Nephron progenitor cell (in vitro differentiated cells): ENCODE measurements at regions not wholly inside any gene's neighbourhood (a gene's known extent, or its start where the extent isn't known, plus 50 kb on each side); places are given as distances from the start of the nearest gene placed in this dataset.

Experiments used
- DNase-seq: peaks from one replicate; pipeline ENCODE4 v3.0.0; 2021
- H3K27ac Mint-ChIP-seq: 2 replicates; pipeline ENCODE4 v1.8.0; 2021; ENCODE audit warnings: mild to moderate bottlenecking, moderate library complexity, mixed read lengths
- H3K27me3 Mint-ChIP-seq: 2 replicates; pipeline ENCODE4 v1.8.0; 2021; ENCODE audit warnings: mild to moderate bottlenecking, low read depth, mixed read lengths; ENCODE audit not compliant: poor library complexity
- H3K36me3 Mint-ChIP-seq: 2 replicates; pipeline ENCODE4 v1.8.0; 2021; ENCODE audit warnings: low read depth, mixed read lengths
- H3K4me1 Mint-ChIP-seq: 2 replicates; pipeline ENCODE4 v1.8.0; 2021; ENCODE audit warnings: mixed read lengths
- H3K4me3 Mint-ChIP-seq: 2 replicates; pipeline ENCODE4 v1.8.0; 2021; ENCODE audit warnings: mild to moderate bottlenecking, moderate library complexity, mixed read lengths
- H3K9me3 Mint-ChIP-seq: 2 replicates; pipeline ENCODE4 v1.8.0; 2021; ENCODE audit warnings: mild to moderate bottlenecking, moderate library complexity, mixed read lengths
- TF ChIP-seq, protein P1 (sequence below): fragments of 200-600 bp; sonication (generic); IDR thresholded peaks from 2 replicates; pipeline ENCODE4 v1.5.0; 2021; ENCODE audit warnings: antibody characterized with exemption

DNA sequence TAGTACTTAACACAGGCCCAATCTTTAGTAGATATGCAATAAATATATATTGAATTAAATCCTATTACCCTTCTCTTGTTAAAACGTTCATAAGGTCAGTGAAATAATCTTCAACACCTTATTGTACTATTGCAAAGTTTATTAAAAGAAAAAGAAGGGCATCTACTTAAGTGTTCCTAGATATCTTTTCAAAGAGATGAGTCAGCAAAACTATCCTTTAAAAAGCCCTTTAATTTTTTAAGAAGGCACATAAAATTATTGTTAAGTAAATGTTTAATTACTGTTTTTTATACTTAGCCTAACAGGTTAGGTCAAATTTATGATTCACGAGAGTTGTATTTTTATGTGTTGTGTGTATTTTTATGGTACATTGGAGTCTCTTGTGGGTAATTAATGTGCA lies 77.3 kb upstream of the PPP1R2C start:
- Mint-ChIP-seq H3K27ac (no peak overlapping the region), H3K4me3 (no peak overlapping the region), H3K27me3 (peaks cover 3% of the 10 kb centered on the region), H3K9me3 (no peaks in the 10 kb centered on the region), H3K4me1 (peaks cover 9% of the 10 kb centered on the region), H3K36me3 (no peaks in the 10 kb centered on the region)
- DNase-seq, result no peak
- TF ChIP-seq, protein P1, sequence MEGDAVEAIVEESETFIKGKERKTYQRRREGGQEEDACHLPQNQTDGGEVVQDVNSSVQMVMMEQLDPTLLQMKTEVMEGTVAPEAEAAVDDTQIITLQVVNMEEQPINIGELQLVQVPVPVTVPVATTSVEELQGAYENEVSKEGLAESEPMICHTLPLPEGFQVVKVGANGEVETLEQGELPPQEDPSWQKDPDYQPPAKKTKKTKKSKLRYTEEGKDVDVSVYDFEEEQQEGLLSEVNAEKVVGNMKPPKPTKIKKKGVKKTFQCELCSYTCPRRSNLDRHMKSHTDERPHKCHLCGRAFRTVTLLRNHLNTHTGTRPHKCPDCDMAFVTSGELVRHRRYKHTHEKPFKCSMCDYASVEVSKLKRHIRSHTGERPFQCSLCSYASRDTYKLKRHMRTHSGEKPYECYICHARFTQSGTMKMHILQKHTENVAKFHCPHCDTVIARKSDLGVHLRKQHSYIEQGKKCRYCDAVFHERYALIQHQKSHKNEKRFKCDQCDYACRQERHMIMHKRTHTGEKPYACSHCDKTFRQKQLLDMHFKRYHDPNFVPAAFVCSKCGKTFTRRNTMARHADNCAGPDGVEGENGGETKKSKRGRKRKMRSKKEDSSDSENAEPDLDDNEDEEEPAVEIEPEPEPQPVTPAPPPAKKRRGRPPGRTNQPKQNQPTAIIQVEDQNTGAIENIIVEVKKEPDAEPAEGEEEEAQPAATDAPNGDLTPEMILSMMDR, result no peak

DNA sequence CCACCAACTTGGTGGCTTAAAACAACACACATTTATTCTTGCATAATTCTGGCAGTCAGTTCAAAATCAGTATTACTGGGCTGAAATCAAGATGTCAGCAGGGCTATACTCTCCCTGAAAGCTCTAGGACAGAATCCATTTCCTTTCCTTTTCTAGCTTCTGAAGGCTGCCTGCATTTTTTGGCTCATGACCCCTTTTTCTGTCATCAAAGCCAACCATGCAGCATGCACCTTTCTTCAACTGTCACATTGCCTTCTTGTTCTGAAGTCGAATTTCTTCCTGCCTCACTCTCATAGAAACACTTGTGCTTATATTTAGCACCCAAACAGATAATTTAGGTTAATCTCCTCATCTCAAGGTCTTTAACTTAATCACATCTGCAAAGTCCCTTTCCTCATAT lies 79.8 kb upstream of the PPP1R2C start:
- Mint-ChIP-seq H3K4me3 (no peak overlapping the region), H3K9me3 (no peaks in the 10 kb centered on the region), H3K27me3 (no peaks in the 10 kb centered on the region), H3K36me3 (no peaks in the 10 kb centered on the region), H3K27ac (no peak overlapping the region), H3K4me1 (peaks cover 9% of the 10 kb centered on the region)
- TF ChIP-seq, protein P1, result no peak
- no peak for DNase-seq

DNA sequence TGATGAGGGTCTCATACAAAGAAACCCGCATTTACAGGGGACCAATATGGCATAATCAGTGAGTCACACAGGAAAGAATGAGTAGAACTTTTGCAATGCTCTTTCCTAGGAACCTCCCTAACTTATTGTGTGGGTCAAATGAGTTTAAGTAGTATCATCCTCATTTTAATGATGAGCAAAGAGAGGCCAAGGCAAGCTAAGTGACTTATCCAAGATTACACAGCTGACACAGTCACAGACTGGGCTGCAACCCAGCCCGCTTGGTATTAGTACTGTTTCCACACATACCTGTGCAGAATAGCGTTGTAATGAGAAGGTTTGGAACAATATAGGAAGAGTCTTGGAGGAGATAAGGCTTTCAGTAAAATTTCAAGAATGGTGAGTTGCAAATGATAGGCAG lies 91.0 kb upstream of the PPP1R2C start:
- Mint-ChIP-seq H3K36me3 (no peaks in the 10 kb centered on the region), H3K4me1 (no peaks in the 10 kb centered on the region), H3K27ac (no peak overlapping the region), H3K4me3 (no peak overlapping the region), H3K27me3 (no peaks in the 10 kb centered on the region), H3K9me3 (peaks cover 13% of the 10 kb centered on the region)
- no peak for DNase-seq
- TF ChIP-seq, protein P1, result no peak

DNA sequence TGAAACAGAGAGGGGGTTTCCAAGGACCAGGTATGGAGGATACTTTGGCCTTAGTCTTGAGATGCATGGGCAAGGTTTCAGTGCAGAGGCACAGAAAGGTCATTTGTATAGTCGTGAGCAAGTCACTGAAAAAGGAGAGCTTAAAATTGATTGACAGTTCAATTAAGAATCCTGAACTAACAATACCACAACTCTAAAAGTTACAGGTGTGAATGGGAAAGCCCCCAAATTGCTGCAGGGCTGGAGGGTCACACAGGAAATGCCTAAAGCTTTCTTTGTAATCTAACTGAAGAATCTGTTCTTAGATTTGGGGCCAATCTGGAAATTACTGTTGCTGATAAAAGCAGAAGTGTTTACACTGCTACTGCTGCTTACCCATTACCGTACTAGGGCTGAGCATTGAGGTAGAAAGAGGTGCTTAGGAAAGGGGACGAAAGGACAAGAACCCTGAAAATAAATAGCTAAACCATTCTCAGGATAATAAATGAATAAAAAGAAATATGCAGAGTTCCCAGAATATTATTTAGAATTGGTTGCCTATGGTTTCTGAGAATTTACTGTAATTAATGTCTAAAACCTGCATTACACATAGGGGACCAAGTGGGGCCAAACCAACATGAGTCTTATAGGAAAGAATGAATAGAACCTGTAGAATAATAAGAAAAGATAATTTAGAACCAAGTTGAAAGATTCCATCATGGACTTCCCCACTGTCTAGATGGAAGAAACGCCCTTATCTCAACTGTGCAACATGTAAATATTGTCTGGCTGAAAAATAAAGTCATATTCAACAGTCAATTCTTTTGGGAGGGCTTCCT lies 91.9 kb upstream of the PPP1R2C start:
- Mint-ChIP-seq H3K4me1 (no peaks in the 10 kb centered on the region), H3K36me3 (no peaks in the 10 kb centered on the region), H3K9me3 (peaks cover 13% of the 10 kb centered on the region), H3K27me3 (no peaks in the 10 kb centered on the region), H3K27ac (no peak overlapping the region), H3K4me3 (no peak overlapping the region)
- DNase-seq, result no peak
- TF ChIP-seq, protein P1, result no peak

DNA sequence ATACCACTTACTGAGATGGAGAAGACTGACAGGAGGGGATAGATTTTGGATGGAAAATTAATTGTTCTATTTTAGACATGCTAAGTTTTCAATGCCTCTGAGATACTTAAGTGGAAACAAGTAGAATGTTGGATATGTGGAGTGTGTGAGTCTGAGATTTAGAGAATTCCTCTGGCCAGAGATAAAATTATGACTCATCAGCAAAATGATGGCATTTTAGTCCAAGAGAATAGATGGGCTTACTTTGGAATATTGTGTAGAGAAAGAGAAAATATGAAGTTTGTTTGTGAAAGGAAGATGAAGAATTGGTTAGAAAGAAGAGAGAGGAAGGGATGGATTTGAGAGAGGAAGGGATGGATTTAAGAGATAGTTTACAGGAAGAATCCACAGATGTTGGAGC lies 108.6 kb upstream of the PPP1R2C start:
- no peak overlapping the region for H3K27ac Mint-ChIP-seq
- H3K9me3 Mint-ChIP-seq, result peaks cover 26% of the 10 kb centered on the region
- peaks cover 6% of the 10 kb centered on the region for H3K4me1 Mint-ChIP-seq
- DNase-seq, result no peak
- no peak overlapping the region for H3K4me3 Mint-ChIP-seq
- H3K27me3 Mint-ChIP-seq, result no peaks in the 10 kb centered on the region
- TF ChIP-seq, protein P1, result no peak
- peaks cover 17% of the 10 kb centered on the region for H3K36me3 Mint-ChIP-seq

DNA sequence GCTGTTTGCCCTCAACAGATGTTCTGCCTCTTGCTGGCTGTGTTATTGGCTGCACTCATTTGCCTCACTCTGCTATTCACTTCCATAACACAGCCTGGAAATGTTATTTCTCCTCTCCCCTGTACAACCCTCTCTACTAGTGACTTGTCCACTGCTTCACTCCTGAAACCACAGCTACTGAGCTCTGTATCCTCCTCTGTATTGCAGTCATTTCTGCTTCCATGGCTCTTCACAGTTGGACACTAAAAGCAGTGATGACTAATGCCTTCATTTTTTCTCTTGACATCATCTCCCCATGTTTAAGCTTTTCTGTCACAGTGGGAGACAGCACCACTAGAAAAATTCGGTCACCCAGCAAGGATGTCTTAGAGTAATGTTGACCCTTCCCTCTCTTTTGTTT lies 123.0 kb upstream of the PPP1R2C start:
- no peak overlapping the region for H3K27ac Mint-ChIP-seq
- no peaks in the 10 kb centered on the region for H3K27me3 Mint-ChIP-seq
- no peak for DNase-seq
- H3K36me3 Mint-ChIP-seq, result no peaks in the 10 kb centered on the region
- no peak overlapping the region for H3K4me3 Mint-ChIP-seq
- TF ChIP-seq, protein P1, result no peak
- no peaks in the 10 kb centered on the region for H3K9me3 Mint-ChIP-seq
- peaks cover 13% of the 10 kb centered on the region for H3K4me1 Mint-ChIP-seq
